ENCODE measurements at regions not wholly inside any gene's neighbourhood (a gene's known extent, or its start where the extent isn't known, plus 50 kb on each side); places are given as distances from the start of the nearest gene placed in this dataset.

DNA sequence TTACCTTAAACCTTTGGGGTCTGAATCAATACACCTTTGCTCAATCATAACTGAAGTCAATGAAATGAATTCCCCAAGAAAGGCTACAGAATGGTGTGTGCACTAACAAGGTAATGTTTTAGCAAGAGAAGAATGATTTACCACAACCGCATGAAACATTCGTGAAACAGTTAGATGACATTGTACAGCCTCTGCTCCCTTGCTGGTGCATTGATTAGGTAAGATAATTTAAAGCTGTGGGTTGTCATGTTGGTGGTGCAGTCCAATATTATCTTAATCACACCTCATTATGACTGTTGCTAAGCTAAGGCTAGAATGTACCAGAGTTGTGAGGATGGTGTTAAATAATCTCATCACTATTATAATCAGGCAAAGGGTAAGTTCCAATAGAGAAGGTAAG lies 1673.2 kb upstream of the PRR20A start:
- DNase-seq (ENCODE audit: low spot score), result no peak

GRCh38 chr13:55483626-55484158 lies 1657.0 kb upstream of the PRR20A start:
- no peak for DNase-seq (ENCODE audit: low spot score)

DNA sequence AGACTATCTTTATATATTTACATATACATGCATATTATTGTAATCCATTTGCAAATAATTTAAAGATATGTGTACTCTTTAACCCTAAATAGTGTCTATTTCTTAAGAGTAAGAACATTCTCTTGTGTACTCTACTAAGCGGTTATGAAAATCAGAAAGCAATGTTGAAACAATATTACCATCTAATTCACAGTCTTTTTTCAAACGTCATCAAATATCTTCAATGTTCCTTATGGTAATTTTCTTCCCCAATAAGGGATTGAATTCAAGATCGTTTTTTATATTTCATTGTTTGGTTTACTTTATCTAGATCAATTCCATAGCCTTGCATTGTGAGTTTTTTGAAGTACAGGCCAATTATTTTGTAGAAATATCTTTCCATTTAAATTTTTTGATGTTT lies 1647.4 kb upstream of the PRR20A start:
- DNase-seq (ENCODE audit: low spot score), result no peak

GRCh38 chr13:55497486-55497885 lies 1643.2 kb upstream of the PRR20A start:
- DNase-seq (ENCODE audit: low spot score), result no peak

GRCh38 chr13:55500694-55501093 lies 1640.0 kb upstream of the PRR20A start:
- DNase-seq (ENCODE audit: low spot score), result no peak

DNA sequence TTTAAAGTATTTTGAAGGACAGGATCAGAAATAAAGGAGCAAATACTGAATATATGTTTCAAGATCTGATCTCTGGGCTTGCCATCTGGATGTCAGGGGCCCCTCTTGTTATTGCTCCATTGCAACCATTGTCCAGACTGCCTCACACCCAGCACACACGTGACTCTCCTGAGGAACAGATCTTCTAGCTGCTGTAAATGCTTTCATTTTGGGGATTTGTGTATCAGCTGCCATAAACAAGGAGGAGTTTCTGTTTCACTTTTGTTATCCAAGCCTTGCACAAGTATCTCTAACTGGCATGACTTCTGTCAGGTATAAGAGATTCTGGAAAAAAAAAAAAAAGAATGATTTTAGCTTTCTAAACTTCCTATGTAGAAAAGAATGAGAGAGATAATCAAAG lies 1624.1 kb upstream of the PRR20A start:
- DNase-seq (ENCODE audit: low spot score), result no peak

GRCh38 chr13:55517312-55517711 lies 1623.4 kb upstream of the PRR20A start:
- peak; percentile 30 for DNase-seq (ENCODE audit: low spot score)

DNA sequence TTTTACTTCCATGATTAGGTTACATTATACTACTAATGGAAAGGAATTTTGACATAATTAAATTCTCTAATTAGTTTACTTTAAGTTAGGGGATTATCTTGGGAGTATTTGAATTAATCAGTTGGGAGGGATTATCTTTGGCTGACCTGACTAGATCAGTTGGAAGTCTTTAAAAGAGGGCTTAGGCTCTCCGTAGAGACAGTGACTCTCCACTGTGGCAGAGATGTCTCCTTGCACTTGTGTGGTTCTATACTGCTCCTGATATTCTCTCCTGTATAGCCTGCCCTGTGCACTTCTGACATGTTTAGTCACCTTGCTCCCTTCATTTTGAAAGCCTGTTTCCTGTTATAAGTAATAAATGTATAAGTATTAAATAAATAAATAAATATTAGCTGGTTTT lies 1612.3 kb upstream of the PRR20A start:
- DNase-seq (ENCODE audit: low spot score), result no peak

GRCh38 chr13:55534306-55534705 lies 1606.4 kb upstream of the PRR20A start:
- DNase-seq (ENCODE audit: low spot score), result no peak

DNA sequence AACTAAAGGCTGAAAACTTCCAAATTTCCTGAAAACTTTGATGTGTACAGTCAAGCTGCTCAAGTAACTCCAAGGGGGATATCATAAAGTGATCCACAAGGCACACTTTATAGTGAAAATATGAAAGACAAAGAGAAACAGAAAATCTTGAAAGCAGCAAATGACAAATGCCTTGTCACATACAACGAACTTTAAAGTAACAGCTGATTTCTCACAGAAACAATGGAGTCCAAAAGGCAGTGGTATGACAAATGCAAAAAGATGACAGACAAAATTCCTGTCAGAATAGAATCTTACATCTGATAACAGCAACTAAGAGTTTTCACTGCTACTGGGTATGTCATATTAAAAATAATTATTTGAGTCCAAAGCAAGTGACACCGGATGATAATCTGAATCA lies 1602.3 kb upstream of the PRR20A start:
- DNase-seq (ENCODE audit: low spot score), result peak; percentile 5

DNA sequence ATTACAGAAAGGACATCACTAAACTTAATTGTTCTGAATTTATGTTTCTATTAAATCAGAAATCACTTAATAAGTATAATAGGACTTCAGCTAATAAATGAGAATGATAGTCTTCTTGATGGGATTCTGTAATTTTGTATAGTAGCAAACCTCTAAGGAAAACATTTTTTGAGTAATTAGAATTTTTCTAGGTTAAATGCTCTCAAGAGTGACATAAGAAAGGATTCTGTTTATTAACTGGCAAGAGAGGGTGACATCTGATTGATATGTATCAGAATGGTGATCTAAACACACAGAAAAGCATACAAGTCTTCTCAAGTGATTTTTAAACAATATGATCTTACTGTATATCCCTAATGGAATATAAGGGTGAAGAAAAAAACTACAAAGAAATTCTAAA lies 1597.7 kb upstream of the PRR20A start:
- DNase-seq (ENCODE audit: low spot score), result no peak

DNA sequence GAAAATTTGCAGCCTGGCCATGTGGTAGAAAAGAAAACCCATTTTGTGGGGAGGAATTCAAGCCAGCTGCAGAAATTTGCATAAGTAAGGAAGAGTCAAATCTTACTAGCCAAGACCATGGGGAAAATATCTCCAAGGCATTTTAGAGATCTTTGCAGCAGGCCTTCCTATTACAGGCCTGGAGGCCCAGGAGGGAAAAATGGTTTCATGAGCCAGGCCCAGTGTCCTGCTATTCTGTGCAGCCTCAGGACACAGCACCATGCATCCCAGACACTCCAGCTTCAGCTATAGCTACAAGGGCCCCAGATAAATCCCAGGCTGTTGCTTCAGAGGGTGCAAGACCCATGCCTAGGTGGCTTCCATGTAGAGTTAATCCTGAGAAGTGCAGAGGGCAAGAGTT lies 1590.1 kb upstream of the PRR20A start:
- DNase-seq (ENCODE audit: low spot score), result no peak

- DNase-seq (ENCODE audit: low spot score), result no peak
Observed at GRCh38 chr13:55553701-55554100, 1587.0 kb upstream of the PRR20A start.

DNA sequence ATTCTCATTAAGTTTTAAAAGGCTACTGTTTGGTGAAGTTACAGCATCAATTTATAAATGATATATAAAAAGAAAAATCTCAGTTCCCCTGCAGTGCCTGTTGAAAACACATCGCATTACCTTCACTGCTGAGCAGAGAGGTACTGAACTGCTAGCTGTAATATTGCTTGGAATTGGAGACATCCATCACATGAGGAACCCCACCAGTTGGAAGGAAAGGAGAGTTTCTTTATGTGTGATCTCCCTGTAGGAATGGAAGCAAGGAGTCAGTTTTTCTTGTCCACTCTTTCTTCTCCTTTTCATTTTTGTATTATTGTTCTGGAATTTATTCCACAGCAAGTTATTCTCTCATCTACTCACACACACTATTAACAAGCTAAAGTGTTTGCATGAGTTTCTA lies 1586.0 kb upstream of the PRR20A start:
- DNase-seq (ENCODE audit: low spot score), result no peak

DNA sequence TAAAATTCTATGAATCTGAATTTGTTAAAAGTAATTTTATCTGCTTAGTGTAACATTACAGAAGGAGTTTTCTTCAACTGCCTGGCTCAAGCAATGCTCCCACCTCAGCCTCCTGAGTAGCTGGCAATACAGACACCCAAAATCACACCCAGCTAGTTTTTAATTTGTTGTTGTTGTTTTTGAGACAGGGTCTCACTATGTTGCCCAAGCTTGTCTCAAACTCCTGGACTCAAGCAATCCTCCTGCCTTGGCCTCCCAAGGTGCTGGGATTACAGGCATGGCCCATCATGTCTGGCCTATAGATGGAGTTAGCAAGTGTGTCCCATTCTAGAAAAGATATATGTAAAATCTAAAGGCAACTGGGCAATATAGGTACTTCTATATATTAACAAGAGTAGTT lies 1580.4 kb upstream of the PRR20A start:
- no peak for DNase-seq (ENCODE audit: low spot score)

- no peak for DNase-seq (ENCODE audit: low spot score)
Observed at GRCh38 chr13:55563267-55563666, 1577.5 kb upstream of the PRR20A start.

- no peak for DNase-seq (ENCODE audit: low spot score)
Observed at GRCh38 chr13:55566334-55566733, 1574.4 kb upstream of the PRR20A start.

DNA sequence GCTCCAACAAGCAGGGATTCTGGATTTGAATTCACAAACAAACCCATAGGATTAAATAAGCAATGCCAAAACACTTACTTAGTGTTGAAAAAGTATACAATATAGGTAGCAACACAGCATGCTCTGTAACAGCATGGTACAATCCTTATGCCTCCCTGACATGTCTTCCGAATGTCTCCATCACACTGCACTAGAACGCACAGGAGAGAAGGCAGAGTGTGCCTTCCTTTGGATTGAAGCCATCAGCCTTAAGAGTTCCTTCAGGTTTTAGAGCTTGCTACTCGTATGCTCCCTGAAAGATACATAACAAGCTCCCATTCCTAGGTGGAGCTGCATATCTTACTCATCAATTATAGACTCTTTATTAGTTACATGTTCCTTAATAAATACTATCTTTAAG lies 1573.9 kb upstream of the PRR20A start:
- DNase-seq (ENCODE audit: low spot score), result no peak

DNA sequence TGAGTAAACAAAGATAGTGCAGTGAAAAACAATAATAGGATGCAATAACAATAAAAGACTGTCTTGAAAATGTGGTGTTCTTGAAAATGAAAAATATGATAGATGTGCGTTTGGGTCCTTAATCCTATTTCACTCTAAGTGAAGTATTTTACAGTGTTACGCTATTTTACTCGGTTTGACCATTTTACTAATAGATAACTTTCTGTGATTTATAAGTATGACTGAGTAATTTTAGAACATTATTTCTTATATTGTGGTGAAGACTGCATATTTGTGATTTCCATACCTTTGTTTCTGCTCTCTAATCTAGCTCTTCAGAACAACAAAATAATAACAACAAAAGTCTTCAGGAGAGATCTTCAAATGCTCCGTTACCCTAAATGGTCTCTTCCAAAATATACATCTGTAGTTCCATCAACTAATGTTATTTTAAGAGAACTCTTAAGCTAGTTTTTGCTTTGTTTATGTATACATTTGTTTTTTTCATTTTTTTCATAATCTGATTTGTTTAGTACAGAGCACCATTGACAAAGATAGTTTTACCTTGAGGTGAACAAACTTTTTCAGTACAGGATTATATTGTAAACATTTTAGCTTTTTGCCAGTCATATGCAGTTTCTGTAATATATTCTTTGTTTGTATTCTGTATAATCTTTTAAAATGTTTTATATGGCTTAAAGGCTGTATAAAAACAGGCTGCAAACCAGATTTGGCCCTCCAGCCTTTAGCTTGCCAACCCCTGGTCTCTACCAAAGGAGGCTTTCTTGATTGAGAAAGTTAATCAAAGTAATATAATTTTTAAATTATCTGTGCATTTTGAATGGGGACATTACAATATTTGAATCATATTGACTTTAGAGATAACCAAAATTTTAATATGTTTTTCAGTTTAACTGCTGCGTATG lies 1572.7 kb upstream of the PRR20A start:
- DNase-seq (ENCODE audit: low spot score), result no peak

- DNase-seq (ENCODE audit: low spot score), result no peak
Observed at GRCh38 chr13:55569082-55569481, 1571.6 kb upstream of the PRR20A start.

GRCh38 chr13:55569514-55569913 lies 1571.2 kb upstream of the PRR20A start:
- DNase-seq (ENCODE audit: low spot score), result no peak

GRCh38 chr13:55570371-55570770 lies 1570.3 kb upstream of the PRR20A start:
- DNase-seq (ENCODE audit: low spot score), result no peak

DNA sequence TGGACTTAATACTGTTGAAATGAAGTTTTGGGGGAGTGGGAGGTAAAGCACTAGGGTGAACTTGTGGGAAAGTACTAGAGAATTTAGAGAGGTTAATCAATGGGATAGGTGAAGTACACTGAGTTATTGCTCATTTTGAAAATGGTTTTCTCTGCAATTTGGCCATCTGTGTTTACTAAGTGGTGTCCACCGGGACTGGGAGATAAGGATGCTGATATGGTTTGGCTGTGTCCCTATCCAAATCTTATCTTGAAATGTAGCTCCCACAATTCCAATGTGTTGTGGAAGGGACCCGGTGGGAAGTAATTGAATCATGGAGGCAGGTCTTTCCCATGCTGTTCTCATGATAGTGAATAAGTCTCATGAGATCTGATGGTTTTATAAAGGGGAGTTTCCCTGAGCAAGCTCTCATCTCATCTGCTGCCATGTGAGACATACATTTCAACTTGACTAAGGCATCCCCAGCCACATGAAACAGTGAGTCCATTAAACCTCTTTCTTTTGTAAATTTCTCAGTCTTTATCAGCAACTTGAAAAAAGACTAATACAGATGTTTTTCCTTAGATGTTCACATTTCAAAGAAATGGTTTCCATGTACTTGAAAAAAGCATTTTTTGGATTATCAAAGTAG lies 1569.4 kb upstream of the PRR20A start:
- DNase-seq (ENCODE audit: low spot score), result no peak

All from RKO (cell line).